GM12874 (cell line): ENCODE measurements at regions not wholly inside any gene's neighbourhood (a gene's known extent, or its start where the extent isn't known, plus 50 kb on each side); places are given as distances from the start of the nearest gene placed in this dataset.

ENCODE experiments used
- CTCF ChIP-seq: IDR thresholded peaks from 2 replicates; pipeline ENCODE4 v1.5.1; 2011; ENCODE audit warnings: low read depth, mild to moderate bottlenecking, control low read depth, low read length, moderate library complexity; ENCODE audit not compliant: insufficient read depth

DNA sequence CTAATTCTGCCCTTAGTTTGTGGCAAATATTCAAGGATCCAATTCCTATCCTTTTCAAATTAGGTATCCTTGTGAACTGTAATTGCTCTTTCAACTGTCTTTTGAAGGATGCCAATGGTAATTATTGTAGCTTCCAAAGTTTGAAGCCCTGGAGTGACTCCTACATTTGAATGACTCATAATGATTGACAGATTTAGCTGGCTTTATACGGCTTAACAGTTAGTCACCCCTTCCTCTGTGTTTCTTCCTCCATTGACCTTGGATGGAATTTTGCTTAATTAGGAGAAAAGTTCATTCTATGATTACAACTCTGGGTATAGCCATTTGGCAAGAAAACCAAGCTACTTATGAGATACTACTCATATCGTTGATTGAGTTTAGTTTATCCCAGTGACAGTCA, 639.3 kb upstream of the KIRREL3 start:
- TF ChIP-seq CTCF, result no peak

GRCh38 chr11:127632976-127633680, 632.6 kb upstream of the KIRREL3 start:
- no peak for TF ChIP-seq CTCF

DNA sequence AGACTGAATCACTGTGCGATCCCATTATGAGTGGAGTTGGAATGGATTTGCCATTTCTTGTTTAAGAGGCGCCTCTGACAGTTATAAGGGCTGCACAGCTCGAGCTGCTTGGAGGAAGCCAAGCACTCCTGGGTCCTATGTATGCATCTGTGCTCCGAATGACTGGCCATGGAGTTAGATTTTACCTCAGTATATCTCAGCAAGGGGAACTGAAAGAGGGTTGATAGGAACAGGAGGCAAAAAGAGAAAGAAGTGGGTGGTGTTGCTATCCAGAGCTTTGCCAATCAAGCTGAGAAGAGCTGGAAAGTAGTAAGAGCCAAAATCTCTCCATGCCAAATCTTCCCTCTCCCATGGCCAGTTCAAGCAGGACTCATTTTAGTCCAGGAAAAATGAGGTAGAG, 632.0 kb upstream of the KIRREL3 start:
- no peak for TF ChIP-seq CTCF

DNA sequence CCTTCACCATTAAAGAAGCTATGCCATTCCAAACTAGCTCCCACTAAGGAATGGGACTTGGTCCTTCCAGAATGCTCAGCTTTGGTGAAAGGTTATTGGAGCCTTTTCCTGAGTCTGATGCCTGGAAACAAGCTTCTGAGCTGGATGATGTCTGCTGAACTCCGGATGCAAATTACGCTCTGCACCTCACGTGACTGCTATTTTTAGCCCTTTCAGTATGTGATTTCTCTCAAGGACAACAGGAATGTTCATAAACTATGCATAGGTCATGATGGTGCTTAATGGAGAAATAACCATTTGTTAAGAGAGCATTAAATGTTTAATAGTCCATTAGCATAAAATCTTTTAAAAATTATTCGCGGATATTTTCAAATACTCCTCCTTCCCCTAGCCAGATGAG, 631.4 kb upstream of the KIRREL3 start:
- no peak for TF ChIP-seq CTCF

GRCh38 chr11:127629200-127629599, 628.6 kb upstream of the KIRREL3 start:
- TF ChIP-seq CTCF, result no peak

GRCh38 chr11:127628458-127628785, 627.9 kb upstream of the KIRREL3 start:
- no peak for TF ChIP-seq CTCF

DNA sequence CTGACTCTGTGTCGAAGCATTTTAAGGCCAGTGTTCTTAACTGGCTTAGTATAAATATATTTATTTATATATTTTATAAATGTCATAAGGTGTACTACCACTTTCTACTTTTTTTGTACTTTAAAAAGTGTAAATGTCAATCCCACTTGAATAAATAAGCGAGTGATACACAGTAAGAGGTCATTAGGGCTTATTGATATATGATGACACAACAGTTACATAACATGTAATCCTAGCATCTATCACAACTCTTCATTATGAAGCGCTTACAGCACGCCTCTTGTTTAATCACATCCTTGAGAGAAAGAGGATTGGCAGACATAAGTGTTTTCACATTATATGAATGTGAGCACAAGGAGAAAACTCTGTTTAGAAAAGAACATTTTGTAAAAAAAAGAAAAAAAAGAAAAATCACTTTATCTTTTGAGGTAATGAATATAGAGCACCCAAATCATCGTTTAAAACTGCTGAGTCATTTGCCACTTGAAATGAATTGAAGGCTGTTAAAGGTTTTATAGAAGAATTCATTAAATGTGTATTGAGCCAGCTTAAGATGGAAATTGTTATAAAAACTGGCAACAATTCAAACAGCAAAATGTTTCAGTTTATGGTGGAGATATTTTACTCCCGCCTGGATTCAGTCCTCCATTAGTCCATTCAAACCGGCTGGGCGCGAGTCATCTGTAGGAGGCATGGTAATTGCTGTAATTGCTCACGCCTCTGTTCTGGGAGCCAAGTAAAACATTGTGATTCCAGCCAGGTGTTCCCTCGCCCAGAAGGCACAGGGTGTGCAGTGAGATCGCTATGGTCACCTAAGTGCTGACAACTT, 627.3 kb upstream of the KIRREL3 start:
- TF ChIP-seq CTCF, result no peak
